Stimulated activated CD4-positive, alpha-beta T cell treated with anti-CD3 and anti-CD28 coated beads, Interleukin-1b, Interleukin-23, amount 100 ng/mL, for 4 hours (primary cell): ENCODE measurements at regions not wholly inside any gene's neighbourhood (a gene's known extent, or its start where the extent isn't known, plus 50 kb on each side); places are given as distances from the start of the nearest gene placed in this dataset.
"Not testable (repeated sequence)": the region's sequence is repeated elsewhere in the genome, so short reads cannot be mapped to it uniquely, and the experiment has no call there.

Experiments
- DNase-seq, 2 donors: peaks; one replicate each; pipeline ENCODE4 v3.0.0-alpha.2; 2020; ENCODE audit warnings: low read depth in 2 of 2

GRCh38 chr2:95765925-95766910, 174.4 kb downstream of the TRIM43 start:
- DNase-seq = not testable (repeated sequence)

GRCh38 chr2:95767531-95767930, 175.7 kb downstream of the TRIM43 start:
- DNase-seq = not testable (repeated sequence)

GRCh38 chr2:95767950-95768349, 176.1 kb downstream of the TRIM43 start:
- DNase-seq = not testable (repeated sequence)

- not testable (repeated sequence) for DNase-seq
Measured at GRCh38 chr2:95769256-95769655, 177.5 kb downstream of the TRIM43 start.

- not testable (repeated sequence) for DNase-seq
Measured at GRCh38 chr2:95770726-95771125, 178.9 kb downstream of the TRIM43 start.

- DNase-seq = not testable (repeated sequence)
Measured at GRCh38 chr2:95774322-95775192, 182.8 kb downstream of the TRIM43 start.

GRCh38 chr2:95775193-95775531, 183.4 kb downstream of the TRIM43 start:
- DNase-seq = not testable (repeated sequence)
